IMR-90 (cell line): ENCODE measurements at regions not wholly inside any gene's neighbourhood (a gene's known extent, or its start where the extent isn't known, plus 50 kb on each side); places are given as distances from the start of the nearest gene placed in this dataset.

Source experiments
- ATAC-seq: fragments of 200-7000 bp; cut with Tn5 transposase; 2 replicates; pipeline ENCODE4 v1.9.1; 2020; ENCODE audit warnings: low read depth, mild to moderate bottlenecking, moderate library complexity
- BruUV-seq: library from RNA; stranded (reverse); fragments of 400-500 nt; replicated peaks from 2 replicates; lab custom pipeline; 2021; lab: Mats Ljungman, UMichigan
- CTCF ChIA-PET: fragments of 300-600 bp; formaldehyde crosslinking; extraction: SDS; loops from one replicate; lab custom pipeline; 2021; ENCODE audit warnings: antibody characterized with exemption; lab: Yijun Ruan, JAX
- POLR2A ChIA-PET: fragments of 300-600 bp; sonication (Branson Sonifier 250); formaldehyde crosslinking; loops from one replicate; lab custom pipeline; 2022; ENCODE audit warnings: antibody characterized with exemption; ENCODE audit not compliant: unreplicated experiment; lab: Charles Lee
- DNase-seq: peaks from one replicate; pipeline ENCODE4 v3.0.0; 2013
- H2AFZ ChIP-seq: replicated peaks from 2 replicates; pipeline ENCODE3; 2013; ENCODE audit warnings: low read length, mild to moderate bottlenecking; ENCODE audit not compliant: poor library complexity
- H2AK5ac ChIP-seq: 2 replicates; pipeline ENCODE4 v1.6.1; 2013; ENCODE audit warnings: low read depth, low read length, inconsistent platforms
- H2AK9ac ChIP-seq: replicated peaks from 2 replicates; pipeline ENCODE3; 2013; ENCODE audit warnings: mild to moderate bottlenecking, low read depth, low read length, moderate library complexity; ENCODE audit not compliant: poor library complexity
- H2BK120ac ChIP-seq: 2 replicates; pipeline ENCODE4 v1.6.1; 2013; ENCODE audit warnings: low read depth, low read length, inconsistent platforms
- H2BK15ac ChIP-seq: 3 replicates; pipeline ENCODE4 v1.6.1; 2013; ENCODE audit warnings: low read depth, low read length, inconsistent platforms
- H2BK20ac ChIP-seq: 2 replicates; pipeline ENCODE4 v1.6.1; 2013; ENCODE audit warnings: low read depth, mild to moderate bottlenecking, inconsistent platforms, low read length, moderate library complexity
- H2BK5ac ChIP-seq: 2 replicates; pipeline ENCODE4 v1.6.1; 2013; ENCODE audit warnings: mild to moderate bottlenecking, low read depth, low read length, inconsistent platforms; ENCODE audit not compliant: poor library complexity, severe bottlenecking
- H3K14ac ChIP-seq: replicated peaks from 2 replicates; pipeline ENCODE4 v1.6.1; 2013; ENCODE audit warnings: low read depth, low read length, inconsistent platforms
- H3K18ac ChIP-seq: 2 replicates; pipeline ENCODE4 v1.6.1; 2013; ENCODE audit warnings: low read depth, low read length, control low read depth
- H3K23ac ChIP-seq: 2 replicates; pipeline ENCODE4 v1.6.1; 2013; ENCODE audit warnings: low read depth, low read length, inconsistent platforms
- H3K27ac ChIP-seq: 2 replicates; pipeline ENCODE4 v1.5.1; 2013; ENCODE audit warnings: mild to moderate bottlenecking, control low read depth, low read length; ENCODE audit not compliant: insufficient read depth
- H3K27me3 ChIP-seq: 2 replicates; pipeline ENCODE4 v1.6.1; 2013; ENCODE audit warnings: low read length; ENCODE audit not compliant: control insufficient read depth, insufficient read depth
- H3K36me3 ChIP-seq: 2 replicates; pipeline ENCODE4 v1.6.1; 2013; ENCODE audit warnings: low read length, mixed read lengths; ENCODE audit not compliant: control insufficient read depth, insufficient read depth
- H3K4ac ChIP-seq: 2 replicates; pipeline ENCODE4 v1.6.1; 2013; ENCODE audit warnings: low read depth, low read length, inconsistent platforms
- H3K4me1 ChIP-seq: 2 replicates; pipeline ENCODE4 v1.6.1; 2013; ENCODE audit warnings: low read length, mixed read lengths; ENCODE audit not compliant: control insufficient read depth, insufficient read depth
- H3K4me2 ChIP-seq: 2 replicates; pipeline ENCODE4 v1.6.1; 2013; ENCODE audit warnings: low read depth, mild to moderate bottlenecking, control low read depth, low read length, moderate library complexity
- H3K4me3 ChIP-seq: 2 replicates; pipeline ENCODE4 v1.5.1; 2013; ENCODE audit warnings: low read depth, mild to moderate bottlenecking, control low read depth, low read length, moderate library complexity; ENCODE audit not compliant: insufficient read depth
- H3K56ac ChIP-seq: 2 replicates; pipeline ENCODE4 v1.6.1; 2013; ENCODE audit warnings: low read length, inconsistent platforms; ENCODE audit not compliant: insufficient read depth; ENCODE audit errors: extremely low read depth
- H3K79me1 ChIP-seq, 2 experiments: 2 replicates each; pipeline ENCODE4 v1.6.1; 2013; ENCODE audit warnings: low read length in 2 of 2, inconsistent platforms in 1 of 2, low read depth in 1 of 2
- H3K9ac ChIP-seq: 2 replicates; pipeline ENCODE4 v1.6.1; 2013; ENCODE audit warnings: low read depth, low read length, control low read depth
- H3K9me1 ChIP-seq: 2 replicates; pipeline ENCODE4 v1.6.1; 2013; ENCODE audit warnings: low read length, inconsistent platforms; ENCODE audit not compliant: insufficient read depth
- H3K9me3 ChIP-seq: 2 replicates; pipeline ENCODE4 v1.6.1; 2013; ENCODE audit warnings: low read length; ENCODE audit not compliant: control insufficient read depth, insufficient read depth
- H4K20me1 ChIP-seq: 2 replicates; pipeline ENCODE4 v1.6.1; 2013; ENCODE audit warnings: low read length, inconsistent platforms; ENCODE audit not compliant: insufficient read depth
- H4K5ac ChIP-seq: 2 replicates; pipeline ENCODE4 v1.6.1; 2013; ENCODE audit warnings: mild to moderate bottlenecking, low read depth, low read length, control low read depth
- H4K8ac ChIP-seq, 2 experiments: 2 replicates each; pipeline ENCODE4 v1.6.1; 2013; ENCODE audit warnings: low read depth in 2 of 2, low read length in 2 of 2, control low read depth in 1 of 2, inconsistent platforms in 1 of 2
- H4K91ac ChIP-seq: 2 replicates; pipeline ENCODE4 v1.6.1; 2013; ENCODE audit warnings: low read depth, low read length, inconsistent platforms; ENCODE audit not compliant: insufficient read depth
- RCOR1 ChIP-seq: IDR thresholded peaks from 2 replicates; pipeline ENCODE4 v1.6.1; 2012; ENCODE audit warnings: mild to moderate bottlenecking, low read length, improper control_type of control experiment; ENCODE audit not compliant: insufficient replicate concordance
- WGBS, 2 experiments: methylation state at CpG; one replicate each; pipeline versions ENCODE4 v1.1.5 to v1.1.7; 2013; ENCODE audit warnings: missing lambda C conversion rate in 2 of 2; ENCODE audit not compliant: insufficient read length in 1 of 2; ENCODE audit errors: extremely low coverage in 2 of 2; 5-methylcytosine and 5-hydroxymethylcytosine counted together
- dilution Hi-C: fragments of 300-500 bp; cut with HindIII; formaldehyde crosslinking; loops from one replicate; pipeline ENCODE4 v1.14.3; 2018; ENCODE audit warnings: low sequenced_read_pairs; ENCODE audit not compliant: unreplicated experiment
- in situ Hi-C: fragments of 300-500 bp; cut with MboI; formaldehyde crosslinking; loops from 3 replicates; pipeline ENCODE4 v1.14.3; 2019; ENCODE audit warnings: low sequenced_read_pairs, inconsistent platforms, mixed read lengths
- intact Hi-C: fragments of 100-400 bp; cut with micrococcal nuclease; formaldehyde crosslinking; loops from 2 replicates; pipeline ENCODE4 v1.10.0; 2022
- TF ChIP-seq, protein P1 (sequence below): fragments of 150-350 bp; IDR thresholded peaks from 2 replicates; pipeline ENCODE4 v1.6.1; 2017; ENCODE audit warnings: mild to moderate bottlenecking, antibody characterized with exemption, low read length, low read depth

DNA sequence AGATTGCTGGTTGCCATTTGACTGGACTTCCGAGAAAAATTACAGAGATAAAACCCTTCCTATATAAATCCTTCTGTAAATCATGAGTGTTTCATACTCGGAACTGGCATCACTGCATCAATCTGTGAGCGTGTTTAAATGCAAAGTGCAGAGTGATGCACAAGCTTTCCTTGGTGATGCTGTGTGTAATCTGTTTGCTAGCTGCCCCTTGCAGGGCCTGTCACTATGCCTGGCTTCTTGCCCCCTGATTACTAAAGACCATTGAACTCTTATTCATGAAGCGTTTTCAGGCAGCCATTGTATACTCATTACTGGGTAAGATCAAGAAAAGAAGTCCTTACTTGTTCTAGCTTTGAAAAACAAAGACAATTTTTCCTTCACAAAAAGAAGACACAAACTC lies 266.9 kb upstream of the FANCL start:
- no CpG with 5 or more reads among the region's 4 CpGs for WGBS, 2 experiments
- Histone ChIP-seq H4K8ac (no peak overlapping the region), H4K20me1 (no peaks in the 10 kb centered on the region), H3K18ac (no peak overlapping the region), H3K9ac (no peak overlapping the region), H3K4me1 (no peaks in the 10 kb centered on the region), H3K27me3 (no peaks in the 10 kb centered on the region), H2AK9ac (no peak overlapping the region), H3K79me1 (no peaks in the 10 kb centered on the region), H3K4me2 (no peak overlapping the region), H4K91ac (no peak overlapping the region), H3K56ac (no peak overlapping the region), H4K5ac (no peak overlapping the region), H3K23ac (no peak overlapping the region), H2AK5ac (no peak overlapping the region), H3K27ac (no peak overlapping the region), H2BK120ac (no peak overlapping the region), H2AFZ (no peak overlapping the region), H3K14ac (no peak overlapping the region), H3K4me3 (no peak overlapping the region), H3K9me1 (no peaks in the 10 kb centered on the region), H2BK5ac (no peak overlapping the region), H2BK20ac (no peak overlapping the region), H3K36me3 (no peaks in the 10 kb centered on the region), H3K9me3 (no peaks in the 10 kb centered on the region), H3K4ac (no peak overlapping the region), H2BK15ac (no peak overlapping the region)
- ChIA-PET CTCF (no interaction called here), POLR2A (no interaction called here)
- dilution Hi-C loops: no loop called here
- TF ChIP-seq RCOR1: no peak
- TF ChIP-seq, protein P1, sequence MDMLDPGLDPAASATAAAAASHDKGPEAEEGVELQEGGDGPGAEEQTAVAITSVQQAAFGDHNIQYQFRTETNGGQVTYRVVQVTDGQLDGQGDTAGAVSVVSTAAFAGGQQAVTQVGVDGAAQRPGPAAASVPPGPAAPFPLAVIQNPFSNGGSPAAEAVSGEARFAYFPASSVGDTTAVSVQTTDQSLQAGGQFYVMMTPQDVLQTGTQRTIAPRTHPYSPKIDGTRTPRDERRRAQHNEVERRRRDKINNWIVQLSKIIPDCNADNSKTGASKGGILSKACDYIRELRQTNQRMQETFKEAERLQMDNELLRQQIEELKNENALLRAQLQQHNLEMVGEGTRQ: no peak
- no peak for DNase-seq
- intact Hi-C loops: no loop called here
- no peak for ATAC-seq
- in situ Hi-C loops: no loop called here
- BruUV-seq: no TSS peak
